ENCODE measurements at regions not wholly inside any gene's neighbourhood (a gene's known extent, or its start where the extent isn't known, plus 50 kb on each side); places are given as distances from the start of the nearest gene placed in this dataset.

DNA sequence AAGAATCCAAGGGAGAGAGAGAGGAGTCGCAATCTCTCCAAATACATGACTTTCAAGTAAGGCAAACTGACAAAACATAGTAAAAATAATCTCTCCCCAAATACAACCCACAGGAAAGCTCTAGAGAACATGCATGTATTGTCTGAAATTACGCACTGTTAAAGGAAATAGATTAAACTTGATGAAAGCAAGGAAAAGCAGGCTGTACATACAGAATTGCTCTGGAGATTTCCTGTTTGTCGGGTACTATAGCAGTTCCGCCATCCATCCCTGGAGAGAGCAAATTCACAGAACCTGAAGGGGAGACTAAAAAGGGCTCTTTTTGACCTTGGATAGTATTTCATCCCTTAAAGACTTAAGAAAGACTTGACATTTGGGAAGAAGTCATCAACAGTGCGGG lies 170.2 kb upstream of the BET1 start:
- Histone ChIP-seq H3K27ac (no peak overlapping the region), H3K4me3 (no peak overlapping the region), H3K4me1 (no peaks in the 10 kb centered on the region), H3K36me3 (no peaks in the 10 kb centered on the region), H3K9me3 (no peaks in the 10 kb centered on the region), H3K27me3 (no peaks in the 10 kb centered on the region)
- DNase-seq (ENCODE audit: low spot score in 2 of 2): no peak
- TF ChIP-seq POLR2A (IDR thresholded peaks at IDR 0.05) (no peak), EP300 (IDR thresholded peaks at IDR 0.05) (no peak)
- TF ChIP-seq, protein P1, sequence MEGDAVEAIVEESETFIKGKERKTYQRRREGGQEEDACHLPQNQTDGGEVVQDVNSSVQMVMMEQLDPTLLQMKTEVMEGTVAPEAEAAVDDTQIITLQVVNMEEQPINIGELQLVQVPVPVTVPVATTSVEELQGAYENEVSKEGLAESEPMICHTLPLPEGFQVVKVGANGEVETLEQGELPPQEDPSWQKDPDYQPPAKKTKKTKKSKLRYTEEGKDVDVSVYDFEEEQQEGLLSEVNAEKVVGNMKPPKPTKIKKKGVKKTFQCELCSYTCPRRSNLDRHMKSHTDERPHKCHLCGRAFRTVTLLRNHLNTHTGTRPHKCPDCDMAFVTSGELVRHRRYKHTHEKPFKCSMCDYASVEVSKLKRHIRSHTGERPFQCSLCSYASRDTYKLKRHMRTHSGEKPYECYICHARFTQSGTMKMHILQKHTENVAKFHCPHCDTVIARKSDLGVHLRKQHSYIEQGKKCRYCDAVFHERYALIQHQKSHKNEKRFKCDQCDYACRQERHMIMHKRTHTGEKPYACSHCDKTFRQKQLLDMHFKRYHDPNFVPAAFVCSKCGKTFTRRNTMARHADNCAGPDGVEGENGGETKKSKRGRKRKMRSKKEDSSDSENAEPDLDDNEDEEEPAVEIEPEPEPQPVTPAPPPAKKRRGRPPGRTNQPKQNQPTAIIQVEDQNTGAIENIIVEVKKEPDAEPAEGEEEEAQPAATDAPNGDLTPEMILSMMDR (IDR thresholded peaks at IDR 0.05): no peak
- 80 to 86% methylated on average over 5 of the region's 5 CpGs for WGBS, 2 donors

DNA sequence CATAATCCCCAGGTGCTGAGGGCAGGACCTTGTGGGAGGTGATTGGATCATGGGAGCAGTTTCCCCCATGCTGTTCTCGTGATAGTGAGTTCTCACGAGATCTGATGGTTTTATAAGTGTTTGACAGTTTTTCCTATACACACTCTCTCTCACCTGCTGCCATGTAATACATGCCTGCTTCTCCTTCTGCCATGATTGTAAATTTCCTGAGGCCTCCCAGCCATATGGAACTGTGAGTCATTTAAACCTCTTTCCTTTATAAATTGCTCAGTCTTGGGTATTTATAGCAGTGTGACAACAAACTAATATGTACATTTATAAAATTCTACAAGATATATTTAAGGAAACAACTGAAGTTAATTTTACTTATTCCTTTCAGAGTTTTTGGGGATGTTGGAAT lies 170.8 kb upstream of the BET1 start:
- Histone ChIP-seq H3K27ac (no peak overlapping the region), H3K4me1 (no peaks in the 10 kb centered on the region), H3K27me3 (no peaks in the 10 kb centered on the region), H3K9me3 (no peaks in the 10 kb centered on the region), H3K36me3 (no peaks in the 10 kb centered on the region), H3K4me3 (no peak overlapping the region)
- TF ChIP-seq, protein P1 (IDR thresholded peaks at IDR 0.05): no peak
- TF ChIP-seq POLR2A (IDR thresholded peaks at IDR 0.05): no peak
- TF ChIP-seq EP300 (IDR thresholded peaks at IDR 0.05): no peak
- no peak for DNase-seq (ENCODE audit: low spot score in 2 of 2)
- 71 to 88% methylated on average over 2 of the region's 2 CpGs for WGBS, 2 donors

DNA sequence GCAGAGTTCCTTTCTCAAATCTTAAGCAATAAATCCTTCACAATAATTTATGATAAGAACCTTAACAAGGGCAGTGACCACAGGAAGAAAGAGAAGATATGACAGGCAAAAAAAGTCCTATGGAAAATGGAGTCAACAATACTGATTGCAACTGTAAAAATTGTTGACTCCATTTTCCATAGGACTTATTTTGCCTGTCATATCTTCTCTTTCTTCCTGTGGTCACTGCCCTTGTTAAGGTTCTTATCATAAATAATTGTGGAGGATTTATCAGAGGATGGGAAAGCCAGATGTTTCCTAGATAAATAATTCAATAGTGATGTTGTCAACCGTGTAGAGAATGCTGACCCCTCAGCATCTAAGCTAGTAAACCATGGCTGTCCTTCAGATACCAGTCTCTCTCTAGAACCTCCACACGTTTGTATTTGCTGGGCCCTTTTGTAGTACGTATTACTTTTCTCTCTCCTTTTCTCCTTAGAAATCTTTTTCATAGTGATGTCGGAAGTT lies 172.6 kb upstream of the BET1 start:
- TF ChIP-seq, protein P1 (IDR thresholded peaks at IDR 0.05): no peak
- TF ChIP-seq EP300 (IDR thresholded peaks at IDR 0.05) (no peak), POLR2A (IDR thresholded peaks at IDR 0.05) (no peak)
- no peaks in the 10 kb centered on the region for H3K9me3 ChIP-seq
- no peak overlapping the region for H3K4me3 ChIP-seq
- DNase-seq (ENCODE audit: low spot score in 2 of 2): no peak
- H3K27ac ChIP-seq: no peak overlapping the region
- no peaks in the 10 kb centered on the region for H3K36me3 ChIP-seq
- no peaks in the 10 kb centered on the region for H3K4me1 ChIP-seq
- H3K27me3 ChIP-seq: no peaks in the 10 kb centered on the region
- 71 to 73% methylated on average over 4 of the region's 4 CpGs for WGBS, 2 donors

DNA sequence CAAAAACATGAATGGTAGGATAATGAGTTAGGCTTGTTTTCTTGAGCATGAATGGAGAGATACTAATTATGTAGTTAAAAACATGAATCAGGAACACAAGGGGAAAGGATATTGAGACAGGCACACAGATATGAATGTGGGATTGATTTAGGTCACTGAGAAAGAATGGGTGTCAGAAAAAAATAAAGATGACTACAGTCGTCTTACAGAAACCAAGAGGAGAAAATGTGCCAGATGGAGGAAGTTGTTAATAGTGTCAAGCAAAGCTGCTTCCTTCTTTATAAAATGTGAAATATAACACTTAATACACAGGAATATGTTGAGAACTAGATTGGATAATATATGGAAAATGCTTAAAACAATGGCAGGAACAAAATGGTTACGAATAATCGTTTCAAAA lies 173.3 kb upstream of the BET1 start:
- Histone ChIP-seq H3K27me3 (no peaks in the 10 kb centered on the region), H3K36me3 (no peaks in the 10 kb centered on the region), H3K4me1 (no peaks in the 10 kb centered on the region), H3K27ac (no peak overlapping the region), H3K9me3 (no peaks in the 10 kb centered on the region), H3K4me3 (no peak overlapping the region)
- TF ChIP-seq POLR2A (IDR thresholded peaks at IDR 0.05): no peak
- no peak for TF ChIP-seq EP300 (IDR thresholded peaks at IDR 0.05)
- TF ChIP-seq, protein P1 (IDR thresholded peaks at IDR 0.05): no peak
- WGBS, 2 donors: 59 to 66% methylated on average over 3 of the region's 3 CpGs
- DNase-seq (ENCODE audit: low spot score in 2 of 2): no peak

DNA sequence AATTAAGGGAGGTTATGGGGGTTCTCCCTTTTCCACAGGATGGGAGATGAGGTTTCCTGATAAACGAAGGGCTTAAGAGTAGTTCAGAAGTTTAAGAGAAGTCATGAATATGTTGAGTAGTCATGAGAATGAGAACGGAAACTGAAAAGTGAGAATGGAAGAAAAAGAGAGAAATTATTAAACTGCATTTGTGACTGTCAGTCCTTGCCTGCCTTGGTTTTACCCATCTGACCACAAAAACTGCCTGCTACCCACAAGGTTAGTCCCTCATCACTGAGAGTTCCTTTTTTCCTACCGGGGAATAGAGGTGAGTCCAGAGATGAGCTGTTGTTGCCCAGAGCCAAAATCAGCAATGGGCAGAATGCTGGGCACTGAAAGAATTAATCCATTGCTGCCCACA lies 174.1 kb upstream of the BET1 start:
- Histone ChIP-seq H3K36me3 (no peaks in the 10 kb centered on the region), H3K27me3 (no peaks in the 10 kb centered on the region), H3K4me1 (peaks cover 0 to 7% (median 0%) of the 10 kb centered on the region in 4 donors), H3K9me3 (no peaks in the 10 kb centered on the region), H3K4me3 (no peak overlapping the region), H3K27ac (no peak overlapping the region)
- DNase-seq (ENCODE audit: low spot score in 2 of 2): no peak
- TF ChIP-seq EP300 (IDR thresholded peaks at IDR 0.05) (no peak), POLR2A (IDR thresholded peaks at IDR 0.05) (no peak)
- TF ChIP-seq, protein P1 (IDR thresholded peaks at IDR 0.05): no peak
- 78 to 94% methylated on average over 3 of the region's 3 CpGs for WGBS, 2 donors

All from tibial nerve (tissue), 4 donors.